Right forelimb (tissue), 1 donor: ENCODE measurements at regions not wholly inside any gene's neighbourhood (a gene's known extent, or its start where the extent isn't known, plus 50 kb on each side); places are given as distances from the start of the nearest gene placed in this dataset.

Experiments used
- DNase-seq: peaks from one replicate; pipeline ENCODE4 v3.0.0-alpha.2; 2018

GRCh38 chr11:111091321-111091938 lies 154.1 kb upstream of the POU2AF2 start:
- peak; percentile 53 for DNase-seq

- DNase-seq: no peak
These were observed 155.8 kb upstream of the POU2AF2 start for GRCh38 chr11:111089759-111090158.

GRCh38 chr11:111088847-111089355 lies 156.6 kb upstream of the POU2AF2 start:
- no peak for DNase-seq

GRCh38 chr11:111086058-111086457 lies 159.5 kb upstream of the POU2AF2 start:
- DNase-seq: no peak

GRCh38 chr11:111082664-111083063 lies 162.9 kb upstream of the POU2AF2 start:
- no peak for DNase-seq

- no peak for DNase-seq
These were observed 164.5 kb upstream of the POU2AF2 start for GRCh38 chr11:111081021-111081511.

GRCh38 chr11:111077530-111078322 lies 167.8 kb upstream of the POU2AF2 start:
- DNase-seq: no peak

GRCh38 chr11:111069066-111069465 lies 176.5 kb upstream of the POU2AF2 start:
- DNase-seq: no peak

GRCh38 chr11:111067994-111068393 lies 177.5 kb upstream of the POU2AF2 start:
- DNase-seq: no peak

- no peak for DNase-seq
These were observed 178.7 kb upstream of the POU2AF2 start for GRCh38 chr11:111066846-111067245.

GRCh38 chr11:111063726-111064517 lies 181.6 kb upstream of the POU2AF2 start:
- no peak for DNase-seq

GRCh38 chr11:111062420-111062819 lies 183.1 kb upstream of the POU2AF2 start:
- no peak for DNase-seq

GRCh38 chr11:111059726-111060125 lies 185.8 kb upstream of the POU2AF2 start:
- DNase-seq: no peak

GRCh38 chr11:111049131-111049530 lies 196.4 kb upstream of the POU2AF2 start:
- no peak for DNase-seq

- no peak for DNase-seq
These were observed 198.2 kb upstream of the POU2AF2 start for GRCh38 chr11:111047374-111047773.

- no peak for DNase-seq
These were observed 199.2 kb upstream of the POU2AF2 start for GRCh38 chr11:111046291-111046690.

- no peak for DNase-seq
These were observed 199.7 kb upstream of the POU2AF2 start for GRCh38 chr11:111045874-111046273.

- DNase-seq: no peak
These were observed 200.1 kb upstream of the POU2AF2 start for GRCh38 chr11:111045407-111045803.

- no peak for DNase-seq
These were observed 200.6 kb upstream of the POU2AF2 start for GRCh38 chr11:111044751-111045406.

GRCh38 chr11:111039982-111040381 lies 205.5 kb upstream of the POU2AF2 start:
- DNase-seq: no peak

- no peak for DNase-seq
These were observed 209.8 kb upstream of the POU2AF2 start for GRCh38 chr11:111035746-111036145.

GRCh38 chr11:111026241-111026640 lies 219.3 kb upstream of the POU2AF2 start:
- DNase-seq: no peak

GRCh38 chr11:111021131-111021530 lies 224.4 kb upstream of the POU2AF2 start:
- peak; percentile 73 for DNase-seq
